Suppressor macrophage (primary cell): ENCODE measurements at regions not wholly inside any gene's neighbourhood (a gene's known extent, or its start where the extent isn't known, plus 50 kb on each side); places are given as distances from the start of the nearest gene placed in this dataset.

ENCODE experiments used
- DNase-seq, 4 experiments: peaks; one replicate each; pipeline ENCODE4 v3.0.0-alpha.2; 2020 to 2022

GRCh38 chr2:144592500-144593256, 72.8 kb upstream of the ZEB2 start:
- DNase-seq: peak in 2 of 4 experiments; percentile 20 to 21

- no peak for DNase-seq
Observed at GRCh38 chr2:144587306-144587705, 67.4 kb upstream of the ZEB2 start.

- peak in 2 of 4 experiments; percentile 24 to 33 for DNase-seq
Observed at GRCh38 chr2:144586476-144586875, 66.6 kb upstream of the ZEB2 start.

- no peak for DNase-seq
Observed at GRCh38 chr2:144583741-144584453, 64.0 kb upstream of the ZEB2 start.

GRCh38 chr2:144583381-144583729, 63.4 kb upstream of the ZEB2 start:
- peak in 1 of 4 experiments; percentile 29 for DNase-seq

GRCh38 chr2:144582651-144583380, 62.9 kb upstream of the ZEB2 start:
- DNase-seq: no peak

GRCh38 chr2:144580521-144581161, 60.7 kb upstream of the ZEB2 start:
- no peak for DNase-seq

GRCh38 chr2:144579556-144579955, 59.6 kb upstream of the ZEB2 start:
- no peak for DNase-seq

- DNase-seq: no peak
Observed at GRCh38 chr2:144578099-144578498, 58.2 kb upstream of the ZEB2 start.

GRCh38 chr2:144572977-144573376, 53.1 kb upstream of the ZEB2 start:
- DNase-seq: no peak

- no peak for DNase-seq
Observed at GRCh38 chr2:144571770-144572169, 51.9 kb upstream of the ZEB2 start.

GRCh38 chr2:144570566-144570965, 50.6 kb upstream of the ZEB2 start:
- peak in 2 of 4 experiments; percentile 29 to 30 for DNase-seq
